HG03469 (cell line): ENCODE measurements at regions not wholly inside any gene's neighbourhood (a gene's known extent, or its start where the extent isn't known, plus 50 kb on each side); places are given as distances from the start of the nearest gene placed in this dataset.

Experiments used
- ATAC-seq: cut with Tn5 transposase; IDR thresholded peaks from one replicate; pipeline ENCODE4 v1.9.1; 2021; ENCODE audit warnings: mild to moderate bottlenecking, moderate library complexity, moderate number of reproducible peaks; ENCODE audit not compliant: unreplicated experiment

DNA sequence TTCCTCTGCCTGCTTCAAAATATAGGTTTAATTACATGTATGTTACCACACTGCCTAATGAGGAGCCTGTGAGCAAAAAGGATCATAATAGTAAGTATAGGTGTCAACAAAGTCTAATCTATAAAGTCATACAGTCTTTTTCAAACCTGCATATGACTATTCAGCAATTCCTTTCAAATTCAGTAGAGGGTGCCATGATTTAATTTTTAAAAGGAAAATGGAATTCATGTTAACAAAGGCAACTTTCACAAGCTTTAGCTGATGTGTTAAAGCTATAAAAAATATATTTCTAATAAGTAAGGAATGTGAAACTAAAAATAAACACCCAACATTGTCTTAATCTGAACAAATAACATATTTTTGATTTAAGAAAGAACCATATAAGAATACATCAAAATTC lies 52.1 kb downstream of the MPP7 start:
- no peak for ATAC-seq

DNA sequence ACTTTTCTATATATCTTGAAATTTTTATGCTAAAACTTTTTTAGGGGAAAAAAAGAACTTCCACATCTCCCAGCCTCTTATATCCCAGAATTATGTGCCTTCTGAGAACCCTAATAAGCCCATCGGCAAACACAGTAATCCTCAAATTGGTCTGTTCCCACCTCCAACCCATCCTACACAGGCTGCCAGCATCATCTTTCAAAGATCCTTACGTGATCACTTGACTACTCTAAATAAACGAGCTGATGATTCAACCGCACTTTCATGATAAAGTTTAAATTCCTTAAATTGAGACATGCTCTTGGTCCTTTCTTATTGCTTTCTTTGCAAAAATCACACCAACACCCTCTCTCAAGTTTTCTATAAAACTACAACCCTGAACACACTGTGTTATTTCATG lies 52.5 kb downstream of the MPP7 start:
- no peak for ATAC-seq

DNA sequence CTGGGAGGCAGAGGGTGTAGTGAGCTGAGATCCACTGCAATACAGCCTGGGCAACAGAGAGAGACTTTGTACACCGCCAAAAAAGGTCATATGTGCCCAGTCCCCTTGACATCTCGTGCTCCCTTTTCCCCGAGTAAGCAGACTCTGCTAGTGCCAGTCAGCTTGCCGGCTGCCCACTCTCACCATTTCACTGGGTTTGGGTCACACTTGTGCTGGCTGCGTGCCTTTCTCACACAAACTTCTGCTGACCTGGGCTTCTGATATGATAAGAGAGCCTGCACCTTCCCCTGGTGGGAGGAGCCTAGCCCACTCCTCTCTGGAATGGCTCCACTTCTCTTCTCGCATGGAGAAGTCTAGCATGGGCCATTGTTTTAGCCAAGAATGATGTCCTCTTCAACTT lies 53.4 kb downstream of the MPP7 start:
- ATAC-seq: no peak

GRCh38 chr10:28248092-28248491 lies 54.8 kb downstream of the MPP7 start:
- ATAC-seq: no peak

- no peak for ATAC-seq
Observed at GRCh38 chr10:28246023-28246422, 56.8 kb downstream of the MPP7 start.

GRCh38 chr10:28243923-28244322 lies 58.9 kb downstream of the MPP7 start:
- ATAC-seq: no peak

DNA sequence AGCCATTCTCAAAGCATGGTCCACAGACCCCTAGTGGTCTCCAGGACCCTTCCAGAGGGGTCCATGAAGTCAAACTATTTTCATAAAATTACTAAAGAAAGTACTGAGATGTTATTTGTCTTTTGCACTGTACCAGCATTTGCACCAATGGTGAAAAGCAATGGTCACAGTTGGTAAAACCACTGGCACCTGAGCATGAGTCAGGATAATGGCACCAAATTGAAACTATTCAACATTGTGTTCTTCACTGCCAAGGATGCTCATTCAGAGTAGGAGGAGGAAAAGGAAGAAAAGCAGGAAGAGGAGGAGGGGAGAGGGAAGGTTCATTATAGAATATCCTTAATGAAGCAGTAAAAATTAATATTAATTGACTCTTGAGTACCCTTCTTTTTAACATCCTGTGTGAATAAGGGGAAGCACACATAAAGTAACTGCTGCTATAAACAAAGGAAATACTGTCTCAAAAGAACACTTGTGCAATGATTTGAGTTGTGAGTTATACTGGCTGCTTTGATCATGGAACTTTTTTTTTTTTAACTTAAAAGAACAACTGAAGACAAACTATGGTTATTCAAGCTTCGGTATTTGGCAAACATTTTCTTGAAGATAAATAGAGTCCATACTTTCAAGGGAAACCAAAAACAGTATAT lies 60.2 kb downstream of the MPP7 start:
- ATAC-seq: no peak

DNA sequence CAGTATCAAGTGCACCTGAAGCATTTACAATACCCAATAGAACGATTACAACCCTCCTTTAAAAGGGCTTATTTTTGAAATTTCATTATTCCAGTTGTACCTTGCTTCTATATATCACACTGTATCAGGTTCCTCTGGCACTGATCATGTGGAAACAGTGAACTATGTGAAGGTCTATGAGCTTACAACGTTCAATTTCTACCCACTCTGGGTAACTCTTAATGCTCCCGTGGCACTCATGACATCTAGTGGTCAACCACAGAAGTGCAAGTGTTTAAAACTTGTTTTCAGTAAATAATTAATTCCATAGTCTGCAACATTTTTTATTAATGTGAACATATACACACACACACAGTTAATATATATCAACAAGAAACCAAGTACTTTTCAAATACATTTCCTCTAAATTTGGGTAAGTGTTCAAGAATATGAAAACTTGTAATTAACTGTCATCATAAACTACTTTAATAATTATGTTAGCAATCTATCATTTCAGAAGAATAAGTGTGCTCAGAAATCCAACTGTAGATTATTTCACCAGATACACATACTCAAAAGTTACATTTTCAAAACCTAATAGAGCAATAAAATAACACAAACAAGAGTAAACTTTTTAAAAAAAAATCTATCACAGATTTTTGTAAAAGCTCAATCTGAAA lies 61.0 kb downstream of the MPP7 start:
- ATAC-seq: peak; percentile 52

DNA sequence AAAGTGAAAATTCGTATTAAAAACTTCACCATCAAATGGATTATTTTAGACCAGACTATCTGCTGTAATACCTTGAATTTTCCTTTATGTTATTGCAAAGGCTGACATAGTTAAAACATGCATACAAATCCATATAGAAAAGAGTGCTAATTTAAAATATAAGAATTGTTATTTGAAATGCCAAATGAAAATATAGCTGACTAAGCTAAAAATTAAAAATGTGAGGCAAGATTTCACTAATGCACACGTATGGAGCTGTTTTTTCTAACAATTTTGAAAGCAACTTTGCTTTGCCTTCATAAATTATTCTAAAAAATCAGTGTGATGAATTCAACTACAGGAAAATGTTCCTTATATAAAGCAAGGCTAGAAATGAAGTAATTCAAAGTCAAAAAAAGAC lies 62.5 kb downstream of the MPP7 start:
- no peak for ATAC-seq

DNA sequence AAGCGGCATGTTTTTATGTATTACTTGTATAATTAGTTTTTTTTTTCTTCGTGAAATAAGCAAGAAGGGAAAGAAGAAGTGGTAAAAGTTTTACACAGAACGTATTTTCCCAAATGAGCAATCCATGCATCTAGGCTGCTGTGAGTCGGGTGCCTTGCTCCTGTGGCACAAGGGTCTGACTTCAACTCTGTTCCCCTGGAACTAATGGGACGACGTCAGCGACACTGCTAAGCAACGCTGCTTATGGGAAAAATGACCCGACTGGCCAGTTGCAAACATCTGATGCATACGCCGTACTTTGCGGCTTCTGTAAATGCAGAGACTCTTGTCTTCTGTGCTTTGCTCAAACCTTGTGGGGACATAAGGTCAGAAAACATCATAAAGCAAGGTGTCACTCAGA lies 66.3 kb downstream of the MPP7 start:
- no peak for ATAC-seq

GRCh38 chr10:28220811-28221210 lies 82.1 kb downstream of the MPP7 start:
- no peak for ATAC-seq

DNA sequence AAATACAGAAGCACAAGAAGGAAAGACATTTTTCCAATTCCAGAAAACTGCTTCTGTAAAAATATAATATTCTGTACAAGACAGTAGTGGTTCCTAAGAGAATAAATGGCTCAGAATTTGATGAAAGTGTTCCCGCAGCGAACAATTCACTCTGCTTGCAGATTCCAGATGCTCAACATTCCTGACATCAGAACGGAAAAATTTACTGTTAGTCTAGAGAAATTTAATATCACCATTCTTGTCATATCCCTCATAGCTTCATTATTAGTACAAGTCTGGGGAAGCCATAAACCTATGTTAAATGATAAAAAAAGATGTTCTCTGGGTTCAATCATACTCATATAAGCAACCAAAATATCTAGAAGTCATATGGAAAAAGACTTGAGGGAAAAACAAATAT lies 83.6 kb downstream of the MPP7 start:
- no peak for ATAC-seq

GRCh38 chr10:28217848-28218247 lies 85.0 kb downstream of the MPP7 start:
- no peak for ATAC-seq

GRCh38 chr10:28215930-28216329 lies 86.9 kb downstream of the MPP7 start:
- no peak for ATAC-seq

DNA sequence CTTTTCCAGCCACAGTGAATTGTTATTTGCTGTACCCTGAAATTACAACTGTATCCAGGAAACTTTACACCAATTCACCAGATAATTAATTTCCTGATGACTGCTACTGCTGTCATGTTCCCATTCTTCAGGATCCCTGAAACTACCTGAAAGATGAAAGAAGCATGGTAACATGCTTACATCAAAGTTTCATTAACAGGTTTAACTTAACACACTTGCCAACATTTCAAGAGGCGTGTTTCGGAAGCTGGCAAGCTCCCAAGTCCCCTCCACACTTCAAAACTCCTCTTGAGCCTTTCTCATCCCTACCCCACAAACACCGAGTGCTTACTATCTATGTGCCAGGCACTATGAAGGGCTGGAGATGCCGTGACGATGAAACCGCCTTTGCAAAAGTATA lies 88.6 kb downstream of the MPP7 start:
- ATAC-seq: no peak

GRCh38 chr10:28211759-28212158 lies 91.1 kb downstream of the MPP7 start:
- ATAC-seq: no peak

GRCh38 chr10:28207799-28208198 lies 95.1 kb downstream of the MPP7 start:
- no peak for ATAC-seq

GRCh38 chr10:28202941-28203352 lies 99.9 kb downstream of the MPP7 start:
- ATAC-seq: no peak

GRCh38 chr10:28201410-28202400 lies 101.2 kb downstream of the MPP7 start:
- ATAC-seq: no peak

DNA sequence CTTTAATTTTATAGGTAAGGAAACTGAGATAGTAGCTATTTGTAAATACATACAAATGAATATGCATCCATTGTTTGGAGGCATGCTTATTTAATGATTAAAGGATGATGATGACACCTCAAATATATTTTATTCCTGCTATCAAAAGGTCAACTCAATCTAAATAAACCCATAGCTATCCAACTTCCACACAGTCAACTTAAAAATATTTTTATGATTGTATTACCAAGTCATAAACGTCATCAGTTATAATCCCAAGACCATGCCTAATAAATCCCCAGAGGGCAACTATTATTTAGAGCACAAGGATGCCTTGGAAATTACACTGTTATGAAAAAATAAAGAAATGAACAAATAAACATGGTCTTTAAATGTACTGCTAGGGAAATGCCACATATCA lies 102.1 kb downstream of the MPP7 start:
- ATAC-seq: no peak

DNA sequence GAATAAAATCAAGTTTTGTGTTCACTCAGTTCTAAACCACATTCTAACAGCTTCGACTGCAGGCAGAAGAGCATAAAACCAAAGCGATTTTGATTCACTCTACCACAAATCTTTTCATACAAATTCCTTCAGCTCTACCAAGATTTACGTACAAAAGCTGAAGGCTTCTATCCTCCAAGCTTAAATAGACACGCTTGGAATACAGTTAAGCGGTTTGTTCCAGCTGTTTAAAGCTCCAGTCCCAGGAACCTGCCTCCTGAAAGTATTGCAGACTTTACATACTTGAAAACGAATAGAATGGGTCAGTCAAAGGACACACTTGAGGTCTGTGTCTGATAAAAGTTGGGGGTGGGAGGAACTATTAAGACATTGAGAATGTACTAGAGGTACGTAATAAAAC lies 102.9 kb downstream of the MPP7 start:
- ATAC-seq: no peak

GRCh38 chr10:28190196-28190595 lies 112.7 kb downstream of the MPP7 start:
- no peak for ATAC-seq
